Retinal pigment epithelial cell (primary cell): ENCODE measurements at regions not wholly inside any gene's neighbourhood (a gene's known extent, or its start where the extent isn't known, plus 50 kb on each side); places are given as distances from the start of the nearest gene placed in this dataset.
"Not testable (repeated sequence)": the region's sequence is repeated elsewhere in the genome, so short reads cannot be mapped to it uniquely, and the experiment has no call there.

ENCODE experiments used
- DNase-seq: peaks from one replicate; pipeline ENCODE4 v3.0.0-alpha.2; 2010; ENCODE audit warnings: low read depth
- H3K4me3 ChIP-seq: 2 replicates; pipeline ENCODE4 v1.5.1; 2011; ENCODE audit warnings: mild to moderate bottlenecking, low read length, control low read depth, moderate library complexity
- TF ChIP-seq, protein P1 (sequence below): conservative IDR thresholded peaks from 2 replicates; pipeline ENCODE4 v1.5.1; 2011; ENCODE audit warnings: low read depth, low read length, control low read depth, inconsistent platforms

DNA sequence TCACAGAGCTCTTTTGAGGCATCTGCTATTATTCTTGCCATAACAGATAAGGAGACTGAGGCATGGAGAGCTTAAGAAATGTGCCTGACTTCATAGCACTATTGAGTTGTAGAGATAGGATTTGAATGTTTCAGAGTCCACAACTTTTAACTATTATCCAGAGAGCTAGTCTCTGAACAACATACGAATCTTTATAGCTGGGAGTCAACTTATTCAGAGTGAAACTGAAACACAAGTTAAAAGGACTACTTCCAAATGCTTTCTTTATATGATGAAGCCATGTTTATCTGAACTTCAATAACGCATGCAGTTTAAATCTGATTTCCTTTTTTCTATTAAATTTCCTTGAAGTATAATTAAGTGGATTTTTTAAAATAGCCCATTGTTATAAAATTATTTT, 268.8 kb downstream of the IKZF2 start:
- H3K4me3 ChIP-seq = no peak overlapping the region
- TF ChIP-seq, protein P1, sequence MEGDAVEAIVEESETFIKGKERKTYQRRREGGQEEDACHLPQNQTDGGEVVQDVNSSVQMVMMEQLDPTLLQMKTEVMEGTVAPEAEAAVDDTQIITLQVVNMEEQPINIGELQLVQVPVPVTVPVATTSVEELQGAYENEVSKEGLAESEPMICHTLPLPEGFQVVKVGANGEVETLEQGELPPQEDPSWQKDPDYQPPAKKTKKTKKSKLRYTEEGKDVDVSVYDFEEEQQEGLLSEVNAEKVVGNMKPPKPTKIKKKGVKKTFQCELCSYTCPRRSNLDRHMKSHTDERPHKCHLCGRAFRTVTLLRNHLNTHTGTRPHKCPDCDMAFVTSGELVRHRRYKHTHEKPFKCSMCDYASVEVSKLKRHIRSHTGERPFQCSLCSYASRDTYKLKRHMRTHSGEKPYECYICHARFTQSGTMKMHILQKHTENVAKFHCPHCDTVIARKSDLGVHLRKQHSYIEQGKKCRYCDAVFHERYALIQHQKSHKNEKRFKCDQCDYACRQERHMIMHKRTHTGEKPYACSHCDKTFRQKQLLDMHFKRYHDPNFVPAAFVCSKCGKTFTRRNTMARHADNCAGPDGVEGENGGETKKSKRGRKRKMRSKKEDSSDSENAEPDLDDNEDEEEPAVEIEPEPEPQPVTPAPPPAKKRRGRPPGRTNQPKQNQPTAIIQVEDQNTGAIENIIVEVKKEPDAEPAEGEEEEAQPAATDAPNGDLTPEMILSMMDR = no peak
- no peak for DNase-seq

DNA sequence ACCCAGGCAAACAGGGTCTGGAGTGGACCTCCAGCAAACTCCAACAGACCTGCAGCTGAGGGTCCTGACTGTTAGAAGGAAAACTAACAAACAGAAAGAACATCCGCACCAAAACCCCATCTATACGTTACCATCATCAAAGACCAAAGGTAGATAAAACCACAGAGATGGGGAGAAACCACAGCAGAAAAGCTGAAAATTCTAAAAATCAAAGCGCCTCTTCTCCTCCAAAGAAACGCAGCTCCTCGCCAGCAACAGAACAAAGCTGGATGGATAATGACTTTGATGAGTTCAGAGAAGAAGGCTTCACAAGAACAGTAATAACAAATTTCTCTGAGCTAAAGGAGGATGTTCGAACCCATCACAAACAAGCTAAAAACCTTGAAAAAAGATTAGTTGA, 274.9 kb downstream of the IKZF2 start:
- H3K4me3 ChIP-seq, DNase-seq: not testable (repeated sequence)

DNA sequence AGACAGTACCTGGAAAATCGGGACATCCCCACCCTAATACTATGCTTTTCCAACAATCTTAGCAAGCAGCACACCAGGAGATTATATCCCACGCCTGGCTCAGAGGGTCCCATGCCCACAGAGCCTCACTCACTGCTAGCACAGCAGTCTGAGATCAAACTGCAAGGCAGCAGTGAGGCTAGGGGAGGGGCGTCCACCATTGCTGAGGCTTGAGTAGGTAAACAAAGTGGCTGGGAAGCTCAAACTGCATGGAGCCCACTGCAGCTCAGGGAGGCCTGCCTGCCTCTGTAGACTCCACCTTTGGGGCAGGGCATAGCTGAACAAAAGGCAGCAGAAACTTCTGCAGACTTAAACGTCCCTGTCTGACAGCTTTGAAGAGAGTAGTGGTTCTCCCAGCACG, 275.5 kb downstream of the IKZF2 start:
- H3K4me3 ChIP-seq, DNase-seq: not testable (repeated sequence)

DNA sequence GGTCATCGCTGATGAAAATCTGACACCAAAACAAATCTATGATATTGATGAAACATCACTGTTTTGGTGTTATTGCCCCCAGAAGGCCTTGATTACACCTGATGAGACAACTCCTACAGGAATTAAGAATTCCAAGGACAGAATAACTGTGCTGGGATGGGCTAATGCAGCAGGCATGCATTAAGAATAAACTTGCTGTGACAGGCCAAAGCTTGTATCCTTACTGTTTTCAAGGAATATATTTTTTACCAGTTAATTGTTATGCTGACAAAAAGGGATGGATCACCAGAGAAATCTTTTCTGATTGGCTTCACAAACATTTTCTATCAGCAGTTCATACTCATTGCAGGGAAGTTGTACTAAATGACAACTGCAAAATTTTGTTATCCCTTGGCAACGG, 278.2 kb downstream of the IKZF2 start:
- TF ChIP-seq, protein P1 = no peak
- no peak overlapping the region for H3K4me3 ChIP-seq
- no peak for DNase-seq

DNA sequence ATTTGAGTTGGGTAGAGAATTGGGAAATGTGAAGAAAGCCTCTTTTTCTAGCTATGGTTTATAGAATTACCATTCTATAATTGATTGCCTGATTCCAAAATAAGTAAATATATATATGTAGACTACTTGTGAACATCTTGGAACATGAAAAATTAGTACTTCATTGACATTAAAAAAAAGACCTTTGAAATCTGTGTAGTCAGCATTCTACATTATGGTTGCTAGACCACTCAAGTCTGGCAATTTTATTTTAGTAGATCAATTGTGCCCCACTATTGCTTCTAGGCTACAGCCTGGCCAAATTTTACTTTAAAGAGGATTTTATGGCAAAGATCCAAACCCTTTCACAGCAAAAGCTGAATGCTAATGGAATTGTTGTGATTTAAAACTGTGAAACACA, 279.8 kb downstream of the IKZF2 start:
- TF ChIP-seq, protein P1 = no peak
- DNase-seq = no peak

DNA sequence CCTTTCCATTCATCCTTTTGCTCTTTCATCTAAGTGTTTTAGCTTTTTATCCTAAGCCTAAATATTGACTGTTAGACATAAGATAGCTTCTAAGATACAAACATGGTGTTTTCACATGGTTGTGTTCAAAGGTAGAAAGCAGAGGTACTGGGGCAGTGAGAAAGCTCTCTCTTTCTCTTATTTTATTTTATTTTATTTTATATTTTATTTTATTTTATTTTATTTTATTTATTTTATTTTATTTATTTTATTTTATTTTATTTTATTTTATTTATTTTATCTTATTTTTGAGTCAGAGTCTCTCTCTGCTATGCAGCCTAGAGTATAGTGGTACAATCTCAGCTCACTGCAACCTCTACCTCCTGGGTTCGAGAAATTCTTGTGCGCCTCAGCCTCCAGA, 287.2 kb downstream of the IKZF2 start:
- no peak for DNase-seq
- H3K4me3 ChIP-seq = no peak overlapping the region
- TF ChIP-seq, protein P1 = no peak

More for the DNA sequence above, 279.8 kb downstream of the IKZF2 start:
- H3K4me3 ChIP-seq = no peak overlapping the region

DNA sequence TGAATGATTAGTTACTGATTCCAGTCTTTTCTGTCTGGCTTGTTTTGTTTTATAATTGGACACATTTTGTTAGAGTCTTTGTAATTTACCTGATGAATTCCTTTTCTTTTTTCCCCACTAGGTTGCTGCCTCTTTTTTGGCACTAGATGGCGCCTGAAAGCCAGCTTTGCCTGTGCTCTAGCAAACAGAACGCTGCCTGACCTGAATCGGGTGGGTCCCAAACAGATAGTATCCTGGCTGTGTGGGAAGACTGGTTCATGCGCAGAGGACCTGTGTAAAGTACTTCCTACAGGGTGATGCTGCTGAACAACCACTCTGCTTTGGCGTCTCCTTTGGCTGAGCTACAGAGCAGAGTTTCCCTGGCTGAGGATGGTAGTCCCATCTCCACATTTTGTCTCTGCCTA, 288.2 kb downstream of the IKZF2 start:
- H3K4me3 ChIP-seq = no peak overlapping the region
- TF ChIP-seq, protein P1 = peak; percentile 57
- no peak for DNase-seq

DNA sequence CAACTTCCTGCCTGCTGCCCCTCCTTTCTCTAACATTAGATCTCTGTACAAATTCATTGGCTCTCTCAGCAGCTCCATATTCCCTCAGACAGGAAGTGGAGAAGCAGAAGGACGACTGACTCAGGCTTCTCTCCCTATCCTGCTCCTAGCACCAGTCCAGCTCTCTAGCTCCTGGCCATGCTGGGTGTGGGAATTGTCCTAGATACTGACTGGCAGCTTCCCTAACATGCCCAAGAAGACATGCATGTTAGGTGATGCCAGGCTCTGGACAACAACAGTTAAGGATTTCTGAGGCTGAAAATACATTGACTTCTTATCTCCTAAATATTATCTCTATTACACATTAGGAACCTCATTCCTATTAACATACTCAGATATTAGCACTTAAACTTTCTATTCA, 292.9 kb downstream of the IKZF2 start:
- no peak for DNase-seq
- TF ChIP-seq, protein P1 = no peak
- no peak overlapping the region for H3K4me3 ChIP-seq
